B cell (primary cell): ENCODE measurements at regions not wholly inside any gene's neighbourhood (a gene's known extent, or its start where the extent isn't known, plus 50 kb on each side); places are given as distances from the start of the nearest gene placed in this dataset.

Experiments used
- ATAC-seq: fragments of 200-7000 bp; cut with Tn5 transposase; one replicate; pipeline ENCODE4 v1.10.0; 2021; ENCODE audit warnings: low read depth, mild to moderate bottlenecking, moderate number of reproducible peaks, moderate library complexity
- CTCF ChIA-PET: fragments of 350-600 bp; sonication (Branson Sonifier 250); formaldehyde crosslinking; loops from one replicate; lab custom pipeline; 2021; ENCODE audit warnings: antibody characterized with exemption, inconsistent platforms; lab: Charles Lee
- POLR2A ChIA-PET: fragments of 350-600 bp; sonication (Branson Sonifier 250); formaldehyde crosslinking; loops from one replicate; lab custom pipeline; 2021; ENCODE audit warnings: antibody characterized with exemption; lab: Charles Lee
- DNase-seq: peaks from one replicate; pipeline ENCODE4 v3.0.0; 2013
- H2AFZ ChIP-seq: 2 replicates; pipeline ENCODE4 v1.6.1; 2012; ENCODE audit warnings: mild to moderate bottlenecking, low read depth, low read length; ENCODE audit not compliant: insufficient read depth, poor library complexity, severe bottlenecking
- H3K27ac ChIP-seq, 2 donors: 1 replicate in 1 of 2; 2 replicates in 1 of 2; pipeline ENCODE4 v1.5.1; 2012 to 2013; ENCODE audit warnings: low read length in 2 of 2, mild to moderate bottlenecking in 2 of 2, moderate library complexity in 1 of 2
- H3K27me3 ChIP-seq, 4 experiments: fragments of 200-600 bp in 1 of 4; sonication (generic) in 1 of 4; replicated peaks in 1 of 4; 1 replicate in 2 of 4; 2 replicates in 2 of 4; pipeline versions ENCODE4 v1.6.1 to v1.7.0; 2013 to 2016; ENCODE audit warnings: low read length in 3 of 4, mild to moderate bottlenecking in 2 of 4, mixed read lengths in 1 of 4, moderate library complexity in 1 of 4; ENCODE audit not compliant: insufficient read depth in 4 of 4, control insufficient read depth in 3 of 4; ENCODE audit errors: control extremely low read depth in 1 of 4
- H3K36me3 ChIP-seq, 2 experiments: replicated peaks in 1 of 2; 1 replicate in 1 of 2; 2 replicates in 1 of 2; pipeline versions ENCODE4 v1.6.1 to v1.7.1; 2013; ENCODE audit warnings: low read length in 1 of 2; ENCODE audit not compliant: insufficient read depth in 2 of 2, control insufficient read depth in 1 of 2; ENCODE audit errors: control extremely low read depth in 1 of 2, extremely low read depth in 1 of 2
- H3K4me1 ChIP-seq, 2 donors: fragments of 200-600 bp in 1 of 2; sonication (generic) in 1 of 2; 1 replicate in 1 of 2; 2 replicates in 1 of 2; pipeline versions ENCODE4 v1.5.1 to v1.6.1; 2013 to 2017; ENCODE audit warnings: low read length in 2 of 2; ENCODE audit not compliant: control insufficient read depth in 2 of 2, insufficient read depth in 2 of 2
- H3K4me2 ChIP-seq: replicated peaks from 2 replicates; pipeline ENCODE3; 2012; ENCODE audit warnings: mild to moderate bottlenecking, low read depth, low read length; ENCODE audit not compliant: poor library complexity, severe bottlenecking
- H3K4me3 ChIP-seq, 5 experiments: fragments of 200-600 bp in 1 of 5; sonication (generic) in 1 of 5; 1 replicate in 3 of 5; 2 replicates in 2 of 5; pipeline versions ENCODE4 v1.5.1 to v1.7.0; 2011 to 2016; ENCODE audit warnings: low read length in 4 of 5, mild to moderate bottlenecking in 4 of 5, low read depth in 2 of 5, control low read depth in 1 of 5, moderate library complexity in 1 of 5; ENCODE audit not compliant: insufficient read depth in 1 of 5; ENCODE audit errors: control extremely low read depth in 1 of 5, extremely low read depth in 1 of 5
- H3K79me2 ChIP-seq: fragments of 200-600 bp; sonication (generic); one replicate; pipeline ENCODE4 v1.6.0; 2016; ENCODE audit warnings: low read length; ENCODE audit not compliant: control insufficient read depth, insufficient read depth
- H3K9ac ChIP-seq: fragments of 200-600 bp; sonication (generic); 2 replicates; pipeline ENCODE4 v1.6.1; 2017; ENCODE audit warnings: mild to moderate bottlenecking, low read length, moderate library complexity
- H3K9me3 ChIP-seq, 3 donors: one replicate each; pipeline versions ENCODE4 v1.6.1 to v1.7.1; 2013; ENCODE audit warnings: low read length in 2 of 3; ENCODE audit not compliant: control insufficient read depth in 2 of 3, insufficient read depth in 1 of 3; ENCODE audit errors: control extremely low read depth in 1 of 3
- H4K20me1 ChIP-seq: 2 replicates; pipeline ENCODE4 v1.6.0; 2012; ENCODE audit warnings: mild to moderate bottlenecking, low read length; ENCODE audit not compliant: insufficient read depth, control insufficient read depth, poor library complexity, severe bottlenecking
- H3K27ac Mint-ChIP-seq: one replicate; pipeline ENCODE4 v1.8.0; 2021; ENCODE audit warnings: mixed read lengths
- H3K27me3 Mint-ChIP-seq: one replicate; pipeline ENCODE4 v1.8.0; 2021; ENCODE audit warnings: mixed read lengths
- H3K4me1 Mint-ChIP-seq: one replicate; pipeline ENCODE4 v1.8.0; 2021; ENCODE audit warnings: mixed read lengths
- H3K4me3 Mint-ChIP-seq: one replicate; pipeline ENCODE4 v1.8.0; 2021; ENCODE audit warnings: mixed read lengths
- H3K9me3 Mint-ChIP-seq: one replicate; pipeline ENCODE4 v1.8.0; 2022; ENCODE audit warnings: mixed read lengths; ENCODE audit not compliant: insufficient read depth
- CTCF ChIP-seq: fragments of 200-600 bp; IDR thresholded peaks from one replicate; pipeline ENCODE4 v1.8.0; 2022; ENCODE audit warnings: antibody characterized with exemption, mild to moderate bottlenecking
- EZH2 ChIP-seq: IDR thresholded peaks from 2 replicates; pipeline ENCODE4 v1.6.1; 2012; ENCODE audit warnings: borderline replicate concordance, low read depth, mild to moderate bottlenecking, moderate library complexity, low read length; ENCODE audit not compliant: insufficient read depth, poor library complexity, severe bottlenecking
- WGBS: methylation state at CpG from one replicate; pipeline ENCODE4 v1.1.5; 2013; ENCODE audit warnings: missing lambda C conversion rate; ENCODE audit not compliant: insufficient coverage; 5-methylcytosine and 5-hydroxymethylcytosine counted together
- intact Hi-C: fragments of 100-400 bp; cut with micrococcal nuclease; formaldehyde crosslinking; loops from one replicate; pipeline ENCODE4 v1.10.0; 2022

- Histone ChIP-seq H3K4me2 (no peak overlapping the region), H3K4me1 (no peaks in the 10 kb centered on the region), H3K27me3 (no peaks in the 10 kb centered on the region), H2AFZ (no peak overlapping the region), H3K36me3 (no peaks in the 10 kb centered on the region), H3K9me3 (no peaks in the 10 kb centered on the region), H3K4me3 (no peak overlapping the region), H3K9ac (no peak overlapping the region), H4K20me1 (no peaks in the 10 kb centered on the region), H3K27ac (no peak overlapping the region), H3K79me2 (no peaks in the 10 kb centered on the region)
- TF ChIP-seq EZH2: no peak
- TF ChIP-seq CTCF: no peak
- no peak for ATAC-seq
- Mint-ChIP-seq H3K27ac (no peak overlapping the region), H3K4me3 (no peak overlapping the region), H3K27me3 (no peaks in the 10 kb centered on the region), H3K4me1 (no peaks in the 10 kb centered on the region), H3K9me3 (no peaks in the 10 kb centered on the region)
- no peak for DNase-seq
- intact Hi-C loops: no loop called here
- CTCF ChIA-PET: no interaction called here
- POLR2A ChIA-PET: no interaction called here
Observed at GRCh38 chr5:20570486-20570885, 582.5 kb upstream of the CDH18 start.

- Histone ChIP-seq H4K20me1 (no peaks in the 10 kb centered on the region), H3K27ac (no peak overlapping the region), H3K4me1 (no peaks in the 10 kb centered on the region), H3K27me3 (no peaks in the 10 kb centered on the region), H3K79me2 (no peaks in the 10 kb centered on the region), H2AFZ (no peak overlapping the region), H3K9ac (no peak overlapping the region), H3K4me2 (no peak overlapping the region), H3K36me3 (no peaks in the 10 kb centered on the region), H3K4me3 (no peak overlapping the region), H3K9me3 (no peaks in the 10 kb centered on the region)
- Mint-ChIP-seq H3K9me3 (peaks cover 4% of the 10 kb centered on the region), H3K27ac (no peak overlapping the region), H3K27me3 (no peaks in the 10 kb centered on the region), H3K4me3 (no peak overlapping the region), H3K4me1 (no peaks in the 10 kb centered on the region)
- TF ChIP-seq CTCF: no peak
- ATAC-seq (no peak), DNase-seq (no peak)
- intact Hi-C loops: no loop called here
- POLR2A ChIA-PET: no interaction called here
- CTCF ChIA-PET: no interaction called here
- WGBS: no CpG with 5 or more reads among the region's 4 CpGs
Observed at GRCh38 chr5:20562544-20562943, 574.5 kb upstream of the CDH18 start.
